AML-193 (cell line): ENCODE measurements at regions not wholly inside any gene's neighbourhood (a gene's known extent, or its start where the extent isn't known, plus 50 kb on each side); places are given as distances from the start of the nearest gene placed in this dataset.
"Not testable (repeated sequence)": the region's sequence is repeated elsewhere in the genome, so short reads cannot be mapped to it uniquely, and the experiment has no call there.

Experiments used
- DNase-seq, 2 experiments: peaks; one replicate each; lab custom pipeline; 2025; lab: John Stamatoyannopoulos, UW

DNA sequence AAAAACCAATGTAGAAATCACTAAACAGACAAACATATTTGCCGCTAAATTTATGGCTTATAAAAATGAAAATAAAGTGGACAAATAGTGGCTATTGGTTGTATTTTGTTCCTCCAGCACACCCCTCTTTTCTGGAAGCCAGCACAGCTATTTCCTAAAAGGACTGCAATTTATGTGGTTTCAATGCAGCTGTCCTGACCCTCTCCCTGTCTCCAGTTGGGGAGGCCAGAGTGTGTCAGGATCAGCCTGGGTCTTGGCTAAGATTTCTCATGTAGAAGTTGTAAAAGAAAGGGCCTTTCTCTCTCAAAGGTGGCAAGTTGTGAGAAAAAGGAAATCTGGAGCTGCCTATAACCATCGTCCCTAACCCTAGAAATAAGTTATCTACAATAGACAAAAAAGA is 165.6 kb downstream of the ALDH8A1 start:
- no peak for DNase-seq

- DNase-seq = no peak
Measured at GRCh38 chr6:134778431-134778830, 171.5 kb downstream of the ALDH8A1 start.

- no peak for DNase-seq
Measured at GRCh38 chr6:134774201-134774638, 175.7 kb downstream of the ALDH8A1 start.

- DNase-seq = no peak
Measured at GRCh38 chr6:134772671-134773360, 177.1 kb downstream of the ALDH8A1 start.

GRCh38 chr6:134768931-134769330 is 181.0 kb downstream of the ALDH8A1 start:
- no peak for DNase-seq

DNA sequence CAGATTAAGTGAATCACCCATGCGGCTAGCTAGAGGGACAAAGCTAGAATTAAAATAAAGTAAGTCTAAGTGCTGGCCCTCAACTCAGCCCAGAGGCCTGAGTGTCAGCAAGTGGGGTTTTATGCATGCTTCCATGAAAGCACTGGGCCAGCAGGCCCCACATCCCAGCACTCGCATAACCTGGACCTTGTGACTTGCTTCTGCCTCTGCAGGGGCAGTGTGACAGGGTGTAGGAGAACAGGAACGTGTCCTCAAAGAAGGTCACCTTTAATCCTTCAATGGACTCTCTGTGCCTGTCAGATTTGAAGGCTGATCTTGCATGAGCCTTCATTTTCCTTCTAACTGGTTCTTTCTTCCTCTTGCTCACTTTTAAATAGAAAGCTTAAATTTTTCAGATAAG is 183.4 kb downstream of the ALDH8A1 start:
- no peak for DNase-seq

DNA sequence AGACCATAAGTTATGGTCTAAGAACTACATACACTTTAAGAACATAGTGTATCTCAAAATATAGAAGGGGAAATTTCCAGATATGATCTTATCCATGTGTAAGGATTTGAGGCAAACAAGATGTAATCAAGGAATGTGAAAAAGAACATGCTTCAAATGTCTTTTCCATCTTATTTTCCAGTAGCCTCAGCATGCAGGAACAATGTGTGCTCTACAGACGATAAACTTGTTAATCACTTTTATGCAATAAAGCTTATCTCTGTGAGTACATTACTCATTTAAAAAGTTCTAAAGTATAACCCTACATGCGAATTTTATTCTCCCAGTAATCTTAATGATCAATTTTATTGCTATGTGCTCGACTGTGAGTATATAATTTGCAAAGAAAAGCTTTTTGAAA is 185.2 kb downstream of the ALDH8A1 start:
- DNase-seq = no peak

DNA sequence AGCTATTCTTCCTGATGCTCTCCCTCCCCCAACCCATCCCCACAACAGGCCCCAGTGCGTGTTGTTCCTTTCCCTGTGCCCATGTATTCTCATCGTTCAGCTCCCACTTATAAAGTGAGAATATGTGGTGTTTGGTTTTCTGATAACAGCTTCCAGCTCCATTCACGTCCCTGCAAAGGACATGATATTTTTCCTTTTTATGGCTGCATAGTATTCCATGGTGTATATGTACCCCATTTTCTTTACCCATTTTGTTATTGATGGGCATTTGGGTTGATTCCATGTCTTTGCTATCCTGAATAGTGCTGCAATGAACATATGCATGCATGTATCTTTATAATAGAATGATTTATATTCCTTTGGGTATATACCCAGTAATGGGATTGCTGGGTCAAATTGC is 186.3 kb downstream of the ALDH8A1 start:
- DNase-seq = not testable (repeated sequence)

DNA sequence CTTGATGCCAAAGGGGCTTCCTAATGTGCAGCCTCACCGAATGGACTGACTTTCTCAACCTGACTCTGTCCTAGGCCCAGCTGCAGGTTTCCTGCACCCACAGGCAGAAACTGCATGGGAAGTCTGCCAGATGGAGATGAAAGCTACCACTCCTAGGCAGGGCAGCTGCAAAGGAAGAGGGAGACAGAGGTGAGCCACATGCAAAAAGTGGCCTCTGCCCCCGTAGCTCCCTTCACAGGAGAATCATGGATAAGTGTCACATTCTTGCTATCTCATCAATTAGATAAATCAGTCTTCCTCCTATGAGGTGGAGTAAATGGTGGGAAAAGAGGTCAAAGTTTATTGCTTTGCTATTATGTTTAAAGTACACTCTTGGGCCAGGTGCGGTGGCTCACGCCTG is 191.3 kb downstream of the ALDH8A1 start:
- DNase-seq = no peak

DNA sequence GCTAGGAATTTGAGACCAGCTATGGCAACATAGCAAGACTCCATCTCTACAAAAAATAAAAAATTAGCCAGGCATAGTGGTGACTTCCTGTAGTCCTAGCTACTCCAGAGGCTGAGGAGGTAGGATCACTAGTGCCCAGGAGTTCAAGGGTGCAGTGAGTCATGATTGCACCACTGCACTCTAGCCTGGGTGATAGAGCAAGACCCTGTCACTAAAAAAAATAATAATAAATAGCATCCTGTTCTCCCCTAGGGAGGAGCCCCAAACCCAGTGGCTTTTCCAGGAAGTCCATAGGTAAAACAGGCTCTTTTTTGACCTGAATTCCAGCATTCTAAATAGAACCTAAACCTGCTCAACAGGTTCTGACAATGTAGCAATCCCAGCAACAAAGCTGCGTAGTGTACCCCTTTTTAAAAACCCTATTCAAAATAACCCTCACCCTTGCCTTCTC is 192.0 kb downstream of the ALDH8A1 start:
- no peak for DNase-seq

DNA sequence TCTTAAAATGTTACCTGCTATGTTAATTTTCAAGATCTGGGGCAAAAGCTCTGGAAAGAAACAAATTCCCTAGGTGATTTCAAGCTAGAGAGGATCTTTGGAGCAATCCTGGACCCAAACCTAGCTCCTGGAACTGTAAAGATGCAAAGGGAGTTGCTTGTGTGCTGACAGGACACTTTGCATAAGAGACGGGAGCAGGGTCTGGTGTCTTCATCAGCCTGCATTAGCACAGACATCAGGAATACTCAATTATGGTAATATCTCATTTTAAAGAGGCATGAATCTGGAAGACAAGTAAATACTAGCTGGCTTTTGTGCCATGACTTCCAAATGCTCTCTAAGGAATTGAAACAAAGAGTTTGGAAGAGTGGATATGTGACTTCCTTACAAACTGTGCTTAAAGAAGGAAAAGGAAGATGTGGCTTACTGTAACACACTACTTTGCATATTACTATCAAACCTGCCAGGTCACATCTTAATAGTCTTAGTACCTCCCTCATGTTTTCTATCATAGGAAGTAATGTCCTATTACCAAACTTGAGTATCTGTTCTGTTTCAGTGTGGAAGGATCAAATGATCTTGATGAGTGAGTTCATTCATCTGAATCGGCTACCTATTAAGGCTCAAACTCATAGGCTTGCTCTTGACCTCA is 193.4 kb downstream of the ALDH8A1 start:
- DNase-seq = no peak

DNA sequence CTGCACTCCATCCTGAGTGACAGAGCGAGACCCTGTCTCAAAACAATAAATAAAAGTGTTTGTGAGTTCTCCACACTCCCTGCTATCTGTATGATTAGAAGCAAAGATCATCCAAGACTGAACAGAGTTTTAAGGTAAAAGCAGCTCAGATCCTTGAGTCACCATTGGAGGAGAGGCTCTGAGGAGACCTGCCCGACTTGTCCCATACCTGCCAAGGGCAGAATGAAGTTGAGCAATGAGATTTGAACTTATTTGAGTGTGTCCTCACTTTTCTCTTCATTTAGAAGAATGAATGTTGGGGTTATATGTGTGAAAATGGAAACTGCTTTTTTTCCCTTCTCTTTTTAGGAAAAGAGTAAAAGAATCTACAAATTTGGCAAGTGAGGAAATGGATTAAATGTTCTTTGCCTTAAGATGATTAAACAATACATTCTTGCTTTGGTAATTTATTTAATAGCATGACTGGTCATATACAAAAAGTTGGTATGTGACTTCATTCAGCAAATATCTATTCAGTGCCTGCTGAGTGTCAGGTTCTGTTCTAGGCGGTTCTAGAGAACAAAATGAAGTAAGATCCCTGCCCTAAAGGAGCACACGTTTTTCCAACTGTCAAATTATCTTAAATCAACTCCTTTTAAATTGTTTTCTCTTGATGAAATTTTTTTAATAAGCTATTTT is 195.7 kb downstream of the ALDH8A1 start:
- no peak for DNase-seq

DNA sequence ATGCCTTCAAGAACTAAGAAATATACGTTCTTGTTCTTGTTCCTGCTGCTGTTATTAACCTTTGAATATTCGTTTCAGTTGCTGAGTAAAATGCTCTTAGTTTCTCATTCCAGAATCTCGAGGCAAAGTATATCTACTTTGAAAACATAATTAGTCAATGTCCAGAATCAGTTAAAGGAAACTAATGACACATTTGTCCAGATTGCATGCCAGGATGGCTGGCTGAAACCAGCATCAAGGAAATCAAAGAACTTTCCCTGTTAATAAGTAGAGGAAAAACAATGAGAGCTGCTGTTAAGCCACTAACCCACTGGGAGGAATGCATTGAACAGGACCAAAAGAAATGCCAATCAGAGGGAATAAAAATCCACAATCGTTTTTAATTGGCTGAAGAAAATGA is 196.9 kb downstream of the ALDH8A1 start:
- no peak for DNase-seq

DNA sequence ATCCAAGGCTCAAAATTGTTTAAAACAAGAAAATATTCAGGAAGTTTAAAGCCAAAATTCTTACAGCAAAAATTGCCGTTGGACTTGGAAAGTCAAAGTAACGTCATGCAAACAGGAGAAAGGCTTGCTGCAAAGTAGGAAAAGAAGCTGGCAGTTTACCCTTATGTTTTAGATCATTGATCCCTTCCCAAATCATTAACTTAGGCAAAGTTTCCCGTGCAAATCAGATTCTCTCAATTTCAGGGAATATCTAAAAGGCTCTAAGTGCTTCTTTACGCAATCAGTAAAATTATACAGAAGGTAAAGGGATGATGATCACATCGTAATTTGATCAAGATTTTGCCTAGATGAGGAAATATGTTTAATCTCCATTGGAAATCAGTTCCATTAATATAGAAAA is 197.5 kb downstream of the ALDH8A1 start:
- DNase-seq = no peak

DNA sequence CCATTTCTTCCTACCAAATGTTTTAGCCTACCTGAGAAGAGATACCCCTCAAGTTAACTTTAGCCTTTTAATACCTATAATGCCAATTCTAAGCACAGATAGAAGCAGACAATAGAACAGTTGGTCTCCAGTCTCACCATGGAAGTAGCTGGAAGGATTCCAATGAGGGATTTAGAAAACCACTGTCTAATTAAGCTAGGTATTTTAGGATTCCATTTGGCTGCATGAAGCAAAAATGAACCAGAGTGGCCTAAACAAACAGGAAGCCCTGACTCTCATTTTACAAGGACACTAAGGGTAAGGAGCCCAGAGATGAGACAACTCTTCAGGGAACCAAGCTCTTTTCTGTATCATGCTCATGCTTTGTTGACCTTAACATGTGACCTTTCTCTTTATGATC is 199.2 kb downstream of the ALDH8A1 start:
- DNase-seq = no peak

DNA sequence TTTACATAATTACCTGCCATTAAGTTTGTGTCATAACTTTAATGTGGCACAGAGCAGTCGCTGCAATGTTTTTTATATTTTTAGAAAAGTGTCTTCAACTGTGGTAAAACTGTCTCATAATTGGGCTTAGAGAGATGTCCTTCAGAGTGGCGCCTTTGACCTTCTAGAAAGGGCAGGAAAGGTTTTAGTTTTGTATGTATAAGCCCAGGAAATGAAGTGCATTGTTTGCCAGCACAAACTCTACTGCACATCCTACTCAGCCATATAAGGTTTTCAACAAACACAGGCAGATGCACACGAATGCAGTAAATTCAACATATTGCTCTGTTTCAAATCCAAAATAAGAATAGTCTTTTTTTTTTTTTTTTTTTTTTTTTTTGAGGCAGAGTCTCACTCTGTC is 201.4 kb downstream of the ALDH8A1 start:
- no peak for DNase-seq

DNA sequence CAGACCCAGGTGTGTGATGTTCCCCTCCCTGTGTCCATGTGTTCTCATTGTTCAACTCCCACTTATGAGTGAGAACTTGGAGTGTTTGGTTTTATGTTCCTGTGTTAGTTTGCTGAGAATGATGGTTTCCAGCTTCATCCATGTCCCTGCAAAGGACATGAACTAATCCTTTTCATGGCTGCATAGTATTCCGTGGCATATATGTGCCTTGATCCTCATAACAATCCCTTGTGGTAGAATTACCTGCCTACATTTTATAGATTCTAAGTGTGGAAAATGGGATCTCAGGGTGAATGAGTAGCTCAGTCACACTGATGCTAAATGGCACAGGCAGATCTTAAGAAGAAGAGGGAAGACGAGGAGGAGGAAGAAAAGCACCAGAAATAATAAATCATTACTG is 202.7 kb downstream of the ALDH8A1 start:
- not testable (repeated sequence) for DNase-seq

DNA sequence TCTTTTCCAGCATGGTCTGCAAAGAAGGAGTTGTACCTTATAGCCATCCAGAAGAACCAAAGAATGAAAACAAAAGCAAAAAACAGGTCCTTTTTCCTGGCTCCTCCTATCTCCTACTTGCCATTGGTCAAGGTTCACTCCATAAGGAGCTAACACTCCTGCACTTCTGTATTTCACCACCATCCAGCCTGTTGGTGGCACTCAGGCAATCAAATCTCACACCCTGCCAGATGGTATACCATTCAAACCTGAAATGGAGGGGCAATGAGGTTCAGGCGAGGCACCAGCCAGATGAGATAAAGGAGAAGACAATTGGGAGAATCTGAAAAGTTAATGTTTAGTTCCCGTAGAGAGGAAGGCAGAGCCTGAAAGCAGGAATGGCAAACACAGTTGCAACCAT is 203.8 kb downstream of the ALDH8A1 start:
- DNase-seq = no peak

GRCh38 chr6:134745192-134745591 is 204.7 kb downstream of the ALDH8A1 start:
- not testable (repeated sequence) for DNase-seq

- no peak for DNase-seq
Measured at GRCh38 chr6:134744301-134744700, 205.6 kb downstream of the ALDH8A1 start.

DNA sequence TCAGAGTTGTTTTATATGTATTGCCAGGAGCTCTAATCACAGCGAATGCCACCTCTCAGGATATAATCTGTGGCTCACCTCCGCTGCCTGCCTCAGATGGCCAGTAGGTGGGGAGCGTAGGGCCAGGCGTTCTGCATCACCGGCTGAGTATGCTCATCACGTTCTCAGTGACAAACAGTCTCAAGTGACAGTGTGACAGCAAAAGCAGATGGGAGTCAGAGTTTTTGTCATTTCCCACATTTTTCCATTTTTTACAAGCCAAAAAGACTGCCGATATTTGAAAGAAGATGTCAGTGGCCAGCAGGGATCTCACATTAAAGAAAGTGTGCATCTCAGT is 208.7 kb downstream of the ALDH8A1 start:
- no peak for DNase-seq

DNA sequence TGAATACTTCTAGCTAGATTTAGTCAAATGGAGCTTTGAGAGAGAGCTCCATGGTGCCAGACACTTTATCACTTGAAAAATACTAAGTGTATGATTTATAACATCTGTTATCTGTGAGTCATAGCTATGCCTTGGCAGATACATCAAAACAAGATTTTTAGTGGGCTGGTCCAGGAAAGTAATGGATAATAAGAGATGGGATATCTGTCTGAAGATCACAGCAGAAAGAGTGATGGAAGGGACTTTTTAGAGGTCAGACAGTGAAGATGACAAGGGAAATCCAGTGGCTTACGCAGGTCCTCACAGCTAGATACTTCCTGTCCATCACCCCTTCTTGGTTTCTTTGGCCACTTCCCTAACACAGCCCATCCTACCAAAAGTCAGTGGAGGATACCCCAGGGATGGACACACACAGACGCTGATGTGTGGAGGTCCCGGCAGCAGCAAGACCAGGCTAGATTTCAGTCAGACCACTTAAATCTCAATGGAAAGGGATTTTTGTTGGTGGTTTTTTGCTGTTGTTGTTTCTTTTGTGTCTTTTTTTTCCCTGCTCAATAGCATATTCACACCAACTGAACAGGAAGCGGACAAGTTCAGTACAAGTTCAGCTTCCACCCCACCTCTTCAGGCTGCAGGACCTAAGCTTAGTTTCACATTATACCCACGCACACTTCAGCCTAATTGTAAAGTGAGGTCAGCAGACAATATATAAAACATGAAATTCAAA is 209.3 kb downstream of the ALDH8A1 start:
- no peak for DNase-seq

DNA sequence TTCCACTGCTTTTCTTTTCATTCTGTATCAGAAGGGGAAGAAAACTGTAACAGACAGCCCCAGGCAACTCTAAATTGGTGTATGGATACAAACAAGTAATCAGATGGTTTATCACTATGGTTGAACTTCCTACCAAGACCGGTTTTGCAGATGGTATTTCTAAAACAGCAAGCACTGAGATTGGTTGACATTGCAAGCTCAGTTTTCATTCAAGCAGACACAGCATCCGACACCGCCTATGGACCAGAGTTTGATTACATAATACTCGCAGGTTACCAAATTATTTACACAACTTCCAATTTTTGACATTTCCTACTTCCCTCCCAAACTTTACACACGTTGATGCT is 209.9 kb downstream of the ALDH8A1 start:
- DNase-seq = no peak
